ENCODE measurements at regions not wholly inside any gene's neighbourhood (a gene's known extent, or its start where the extent isn't known, plus 50 kb on each side); places are given as distances from the start of the nearest gene placed in this dataset.

- H3K27ac ChIP-seq (ENCODE audit: poor library complexity, severe bottlenecking): no peak overlapping the region
- no peaks in the 10 kb centered on the region for H3K36me3 ChIP-seq (ENCODE audit: low read depth)
- DNase-seq (ENCODE audit: low spot score) (no peak), ATAC-seq (ENCODE audit: low read depth) (no peak)
- no peaks in the 10 kb centered on the region for H3K9me3 ChIP-seq (ENCODE audit: severe bottlenecking)
- H3K27me3 ChIP-seq (ENCODE audit: insufficient read depth, poor library complexity, severe bottlenecking): no peaks in the 10 kb centered on the region
- no peak overlapping the region for H3K4me3 ChIP-seq (ENCODE audit: severe bottlenecking)
- TF ChIP-seq CTCF (IDR thresholded peaks at IDR 0.05; ENCODE audit: poor library complexity, severe bottlenecking): no peak
- no peaks in the 10 kb centered on the region for H3K4me1 ChIP-seq (ENCODE audit: insufficient read depth, poor library complexity, severe bottlenecking)
These were observed 370.2 kb downstream of the CMPK2 start for GRCh38 chr2:6495466-6495865.

DNA sequence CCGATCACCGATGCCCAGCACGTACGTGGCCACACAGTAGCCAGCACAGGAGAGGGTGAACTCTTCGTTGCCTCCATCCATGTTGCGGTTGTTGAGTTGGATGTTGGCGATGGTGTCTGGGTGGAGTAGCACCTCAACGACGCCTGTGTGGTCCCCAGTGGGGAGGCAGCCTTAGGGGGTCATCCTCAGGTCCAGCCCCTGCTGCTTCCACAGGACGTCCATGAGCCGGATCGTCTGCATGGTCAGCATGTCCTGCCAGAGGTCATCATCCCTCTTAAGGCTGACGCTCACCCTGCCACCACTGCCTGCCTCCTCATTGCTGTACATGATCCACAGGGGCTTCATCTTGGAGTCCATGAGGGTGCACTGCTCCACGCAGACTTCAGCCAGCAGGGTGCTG lies 369.3 kb downstream of the CMPK2 start:
- Histone ChIP-seq H3K4me3 (ENCODE audit: severe bottlenecking) (no peak overlapping the region), H3K27me3 (ENCODE audit: insufficient read depth, poor library complexity, severe bottlenecking) (no peaks in the 10 kb centered on the region), H3K9me3 (ENCODE audit: severe bottlenecking) (no peaks in the 10 kb centered on the region), H3K27ac (ENCODE audit: poor library complexity, severe bottlenecking) (no peak overlapping the region), H3K36me3 (ENCODE audit: low read depth) (no peaks in the 10 kb centered on the region), H3K4me1 (ENCODE audit: insufficient read depth, poor library complexity, severe bottlenecking) (no peaks in the 10 kb centered on the region)
- no peak for TF ChIP-seq CTCF (IDR thresholded peaks at IDR 0.05; ENCODE audit: poor library complexity, severe bottlenecking)
- DNase-seq (ENCODE audit: low spot score): no peak
- no peak for ATAC-seq (ENCODE audit: low read depth)

DNA sequence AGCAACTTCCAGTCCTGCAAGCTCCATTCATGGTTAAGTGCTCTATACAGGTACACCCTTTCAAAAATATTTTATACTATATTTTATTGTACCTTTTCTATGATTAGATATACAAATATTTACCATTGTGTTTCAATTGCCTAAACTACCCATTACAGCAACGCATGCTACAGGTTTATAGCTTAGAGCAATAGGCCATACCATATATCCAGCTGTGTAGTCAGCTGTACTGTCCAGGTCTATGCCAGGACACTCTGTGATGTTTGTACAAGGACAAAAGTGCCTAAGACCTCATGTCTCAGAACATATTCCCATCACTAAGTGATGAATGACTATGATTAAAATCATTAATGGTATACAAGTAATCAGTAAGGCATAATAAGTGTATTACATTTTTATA lies 368.7 kb downstream of the CMPK2 start:
- Histone ChIP-seq H3K4me1 (ENCODE audit: insufficient read depth, poor library complexity, severe bottlenecking) (no peaks in the 10 kb centered on the region), H3K4me3 (ENCODE audit: severe bottlenecking) (no peak overlapping the region), H3K9me3 (ENCODE audit: severe bottlenecking) (no peaks in the 10 kb centered on the region), H3K27me3 (ENCODE audit: insufficient read depth, poor library complexity, severe bottlenecking) (no peaks in the 10 kb centered on the region), H3K27ac (ENCODE audit: poor library complexity, severe bottlenecking) (no peak overlapping the region), H3K36me3 (ENCODE audit: low read depth) (no peaks in the 10 kb centered on the region)
- TF ChIP-seq CTCF (IDR thresholded peaks at IDR 0.05; ENCODE audit: poor library complexity, severe bottlenecking): no peak
- ATAC-seq (ENCODE audit: low read depth) (no peak), DNase-seq (ENCODE audit: low spot score) (no peak)

GRCh38 chr2:6498841-6499240 lies 366.9 kb downstream of the CMPK2 start:
- no peak for TF ChIP-seq CTCF (IDR thresholded peaks at IDR 0.05; ENCODE audit: poor library complexity, severe bottlenecking)
- Histone ChIP-seq H3K36me3 (ENCODE audit: low read depth) (no peaks in the 10 kb centered on the region), H3K9me3 (ENCODE audit: severe bottlenecking) (peaks cover 5% of the 10 kb centered on the region), H3K27ac (ENCODE audit: poor library complexity, severe bottlenecking) (no peak overlapping the region), H3K4me1 (ENCODE audit: insufficient read depth, poor library complexity, severe bottlenecking) (no peaks in the 10 kb centered on the region), H3K27me3 (ENCODE audit: insufficient read depth, poor library complexity, severe bottlenecking) (no peaks in the 10 kb centered on the region), H3K4me3 (ENCODE audit: severe bottlenecking) (no peak overlapping the region)
- DNase-seq (ENCODE audit: low spot score): no peak
- ATAC-seq (ENCODE audit: low read depth): no peak

- no peak for TF ChIP-seq CTCF (IDR thresholded peaks at IDR 0.05; ENCODE audit: poor library complexity, severe bottlenecking)
- ATAC-seq (ENCODE audit: low read depth) (no peak), DNase-seq (ENCODE audit: low spot score) (no peak)
- Histone ChIP-seq H3K4me1 (ENCODE audit: insufficient read depth, poor library complexity, severe bottlenecking) (no peaks in the 10 kb centered on the region), H3K27ac (ENCODE audit: poor library complexity, severe bottlenecking) (no peak overlapping the region), H3K27me3 (ENCODE audit: insufficient read depth, poor library complexity, severe bottlenecking) (no peaks in the 10 kb centered on the region), H3K4me3 (ENCODE audit: severe bottlenecking) (no peak overlapping the region), H3K9me3 (ENCODE audit: severe bottlenecking) (peaks cover 5% of the 10 kb centered on the region), H3K36me3 (ENCODE audit: low read depth) (no peaks in the 10 kb centered on the region)
These were observed 366.0 kb downstream of the CMPK2 start for GRCh38 chr2:6499691-6500090.

Measured in RWPE2 (cell line).